ENCODE measurements at regions not wholly inside any gene's neighbourhood (a gene's known extent, or its start where the extent isn't known, plus 50 kb on each side); places are given as distances from the start of the nearest gene placed in this dataset.

- DNase-seq: no peak
Observed at GRCh38 chr6:170160031-170160627, 130.7 kb downstream of the DLL1 start.

DNA sequence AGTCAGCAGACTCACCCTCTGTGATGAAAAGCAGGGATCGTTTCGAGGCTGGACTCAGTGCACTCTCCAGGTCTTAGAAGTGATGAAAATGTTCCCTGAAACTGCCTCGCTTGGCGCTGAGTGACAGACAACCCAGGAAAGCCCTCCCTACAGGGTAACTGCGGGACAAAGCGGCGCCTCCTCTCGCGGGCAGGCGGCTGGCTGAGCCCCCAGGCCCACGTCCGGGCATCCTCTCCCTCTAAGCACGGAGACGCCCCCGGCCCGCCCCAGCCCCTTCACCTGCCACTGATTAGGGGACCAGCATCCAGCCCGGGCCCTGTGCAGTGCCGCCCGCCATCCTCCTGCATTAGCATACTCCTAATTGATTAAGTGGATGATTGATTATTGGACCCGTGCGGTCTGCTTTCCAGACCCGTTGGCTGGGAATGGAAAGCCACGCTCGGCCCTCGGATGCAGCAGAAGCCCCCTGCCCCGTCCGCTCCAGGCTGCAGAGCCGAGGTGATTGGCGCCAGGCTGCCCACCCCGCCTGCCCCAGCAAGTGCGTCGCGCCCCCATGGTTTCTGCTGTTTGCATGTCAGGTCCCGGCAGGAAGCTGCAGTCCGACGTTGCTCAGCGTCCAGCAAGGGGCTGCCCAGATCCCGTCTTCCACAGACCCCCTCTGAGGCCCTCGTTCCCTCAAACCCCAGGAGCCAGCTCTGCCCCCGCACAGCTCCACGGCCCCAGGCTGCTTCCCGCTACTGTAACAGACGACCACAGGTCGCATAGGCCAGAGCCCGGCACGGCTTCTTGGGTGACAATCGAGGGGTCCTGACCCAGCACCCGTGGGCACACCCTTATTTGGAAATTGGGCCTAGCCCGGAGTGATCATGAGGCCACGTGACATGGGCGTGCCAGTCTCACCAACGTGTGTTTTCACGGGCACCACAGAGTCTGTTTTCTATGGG, 131.6 kb downstream of the DLL1 start:
- no peak for DNase-seq

DNA sequence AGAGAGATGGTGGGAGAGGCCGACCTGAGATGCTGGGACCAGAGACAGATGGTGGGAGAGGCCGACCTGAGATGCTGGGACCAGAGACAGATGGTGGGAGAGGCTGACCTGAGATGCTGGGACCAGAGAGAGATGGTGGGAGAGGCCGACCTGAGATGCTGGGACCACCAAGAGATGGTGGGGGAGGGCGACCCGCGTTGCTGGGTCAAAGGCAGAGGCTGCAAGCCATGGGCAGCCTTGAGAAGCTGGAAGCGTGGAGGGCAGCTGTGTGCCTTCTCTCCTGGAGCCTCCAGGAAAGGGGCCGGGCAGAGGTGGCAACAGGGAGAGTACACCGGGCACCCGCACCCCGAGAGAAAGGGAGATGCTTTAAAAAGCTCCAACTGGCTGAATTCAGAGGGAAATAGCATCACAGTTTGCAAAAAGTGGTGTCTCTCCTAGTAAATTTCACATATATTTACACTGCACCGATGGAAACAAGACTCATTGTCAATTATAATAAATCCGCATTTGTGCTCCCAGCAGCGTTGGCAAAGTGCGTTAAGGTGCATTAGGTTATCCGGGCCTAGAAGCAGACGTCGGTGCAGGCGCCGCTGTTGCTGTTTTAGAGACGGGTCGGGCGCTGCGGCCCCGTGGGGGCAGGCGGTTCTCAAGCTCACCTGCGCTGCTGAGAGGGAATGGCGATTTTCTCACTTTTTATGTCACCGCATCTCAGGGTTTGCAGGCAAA, 132.4 kb downstream of the DLL1 start:
- DNase-seq: no peak

DNA sequence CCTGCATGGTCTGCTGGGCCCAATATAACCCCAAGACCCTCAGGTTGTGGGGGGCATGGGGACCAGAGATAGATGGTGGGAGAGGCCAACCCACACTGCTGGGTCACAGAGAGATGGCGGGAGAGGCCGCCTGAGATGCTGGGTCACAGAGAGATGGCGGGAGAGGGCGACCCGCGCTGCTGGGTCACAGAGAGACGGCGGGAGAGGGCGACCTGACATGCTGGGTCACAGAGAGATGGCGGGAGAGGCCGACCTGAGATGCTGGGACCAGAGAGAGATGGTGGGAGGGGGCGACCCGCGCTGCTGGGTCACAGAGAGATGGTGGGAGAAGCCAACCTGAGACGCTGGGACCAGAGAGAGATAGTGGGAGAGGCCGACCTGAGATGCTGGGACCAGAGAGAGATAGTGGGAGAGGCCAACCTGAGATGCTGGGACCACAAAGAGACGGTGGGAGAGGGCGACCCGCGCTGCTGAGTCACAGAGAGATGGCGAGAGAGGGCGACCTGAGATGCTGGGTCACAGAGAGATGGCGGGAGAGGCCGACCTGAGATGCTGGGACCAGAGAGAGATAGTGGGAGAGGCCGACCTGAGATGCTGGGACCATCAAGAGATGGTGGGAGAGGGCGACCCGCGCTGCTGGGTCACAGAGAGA, 133.2 kb downstream of the DLL1 start:
- no peak for DNase-seq

DNA sequence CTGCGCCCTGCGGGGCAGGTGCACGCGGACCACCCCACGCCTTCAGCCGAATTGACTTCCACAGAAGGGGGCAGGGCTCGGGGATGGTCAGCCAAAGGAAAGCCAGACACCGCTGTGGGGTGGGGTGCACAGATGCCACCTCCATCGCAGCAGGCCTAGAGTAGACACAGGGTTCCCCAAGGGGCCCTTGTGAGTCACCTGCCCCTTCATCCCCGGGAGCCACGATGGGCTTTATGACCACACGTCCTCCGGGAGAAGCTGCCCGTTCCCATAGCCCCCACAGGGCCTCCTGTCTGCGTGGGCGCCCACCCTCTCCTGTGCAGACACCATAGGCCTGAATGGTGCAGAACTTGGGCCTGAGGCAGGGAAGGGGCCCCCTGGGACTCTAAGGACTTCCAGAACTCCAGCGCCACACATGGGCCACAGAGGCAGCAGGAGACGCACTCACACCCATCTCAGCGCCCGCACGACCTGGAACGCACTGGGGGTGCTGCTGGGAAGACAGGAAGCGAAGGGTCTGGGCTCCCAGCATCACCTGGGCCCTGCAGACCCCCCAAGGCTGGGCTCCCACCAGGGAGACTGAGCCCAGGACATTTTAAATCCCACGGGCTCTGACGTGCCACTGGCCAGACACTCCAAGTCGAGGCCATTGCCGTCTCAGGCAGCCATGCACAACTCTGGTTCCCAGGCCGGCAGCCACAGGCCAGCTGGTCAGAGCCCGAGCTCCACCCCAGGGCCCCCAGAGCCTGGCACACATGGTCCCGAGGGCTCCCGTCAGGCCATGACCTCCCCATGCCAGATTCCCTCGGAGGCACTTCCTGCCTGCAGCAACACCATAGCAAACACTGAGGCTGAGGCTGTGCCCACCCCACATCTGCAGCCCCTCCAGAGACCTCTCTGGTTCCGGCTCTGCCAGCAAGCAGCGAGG, 134.2 kb downstream of the DLL1 start:
- DNase-seq: no peak

- DNase-seq: no peak
Observed at GRCh38 chr6:170155464-170156196, 135.2 kb downstream of the DLL1 start.

DNA sequence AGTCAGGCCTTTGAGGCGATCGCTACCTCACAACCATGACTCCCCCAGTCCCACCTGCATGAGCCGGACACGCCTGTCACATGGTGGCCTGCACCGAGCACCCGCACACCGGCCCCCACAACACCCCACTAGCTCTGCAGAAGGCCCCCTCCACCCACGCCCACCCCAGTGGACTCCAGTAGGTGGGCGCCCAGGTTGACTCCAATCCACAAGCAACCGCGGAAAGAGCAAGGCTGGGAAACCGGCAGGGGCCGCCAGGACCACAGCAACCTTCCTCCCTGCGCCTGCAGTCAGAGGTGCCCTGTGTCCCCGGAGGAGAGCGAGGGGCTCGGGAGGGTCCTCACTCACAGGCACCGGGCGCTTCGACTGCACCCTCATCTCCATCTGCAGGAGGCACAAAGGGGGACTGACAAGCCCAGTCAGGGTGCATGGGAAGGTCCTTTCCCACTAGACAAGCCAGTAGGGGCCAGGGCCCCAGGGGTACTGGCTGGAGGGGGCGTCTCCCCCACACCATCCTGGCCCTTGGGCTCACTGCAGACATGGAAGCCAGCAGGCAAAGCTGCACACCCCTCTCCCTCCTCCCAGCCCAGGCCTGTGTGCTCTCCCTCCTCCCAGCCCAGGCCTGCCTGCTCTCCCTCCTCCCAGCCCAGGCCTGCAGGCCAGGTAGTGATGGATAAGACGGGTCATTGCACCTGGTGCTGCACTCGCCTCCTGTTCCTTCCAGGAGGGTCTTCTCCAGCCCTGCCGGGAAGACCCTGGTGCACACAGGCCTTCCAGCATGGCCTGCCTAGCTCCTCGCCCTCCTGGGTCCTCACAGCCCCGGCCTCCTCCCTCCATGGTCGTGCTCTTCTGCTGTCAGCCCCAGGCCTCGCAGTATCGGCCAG, 137.2 kb downstream of the DLL1 start:
- no peak for DNase-seq

DNA sequence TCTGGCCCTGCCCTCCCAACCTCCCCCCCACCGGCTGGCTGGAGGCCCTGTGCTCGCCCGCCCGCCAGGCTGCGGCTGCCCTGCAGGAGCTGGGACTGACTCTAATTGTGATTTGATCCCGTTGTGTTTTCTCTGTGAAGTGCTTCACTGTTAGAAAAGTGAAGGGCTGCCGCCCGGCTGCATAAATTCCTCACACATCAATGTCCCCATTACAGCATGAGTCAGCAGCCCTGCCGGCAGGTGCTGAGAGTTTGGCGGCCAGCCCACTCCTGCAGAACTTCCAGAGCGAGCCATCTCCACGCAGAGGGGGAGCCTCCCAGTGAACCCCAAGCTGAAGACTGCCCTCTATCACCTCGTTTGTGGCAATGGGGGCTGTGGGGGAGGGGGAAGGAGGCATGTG, 137.9 kb downstream of the DLL1 start:
- DNase-seq: peak; percentile 50

GRCh38 chr6:170152124-170152926, 138.6 kb downstream of the DLL1 start:
- no peak for DNase-seq

DNA sequence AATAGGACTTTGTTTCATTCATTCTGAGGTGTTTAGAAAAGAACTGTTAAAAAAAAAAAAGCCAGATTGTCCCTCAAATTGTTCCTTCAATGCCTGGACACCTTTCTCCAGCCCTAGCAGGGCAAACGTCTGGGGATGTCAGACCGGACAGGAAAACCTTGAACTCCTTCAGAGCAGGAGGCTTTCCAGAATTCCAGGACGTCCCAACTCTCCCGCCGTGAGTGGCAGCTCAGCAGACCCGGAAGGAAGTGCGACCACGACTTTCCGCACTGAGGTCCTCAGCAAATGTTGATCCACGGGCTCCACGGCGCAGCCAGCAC, 139.1 kb downstream of the DLL1 start:
- DNase-seq: no peak

- DNase-seq: no peak
Observed at GRCh38 chr6:170151321-170151771, 139.5 kb downstream of the DLL1 start.

- no peak for DNase-seq
Observed at GRCh38 chr6:170150590-170150945, 140.3 kb downstream of the DLL1 start.

DNA sequence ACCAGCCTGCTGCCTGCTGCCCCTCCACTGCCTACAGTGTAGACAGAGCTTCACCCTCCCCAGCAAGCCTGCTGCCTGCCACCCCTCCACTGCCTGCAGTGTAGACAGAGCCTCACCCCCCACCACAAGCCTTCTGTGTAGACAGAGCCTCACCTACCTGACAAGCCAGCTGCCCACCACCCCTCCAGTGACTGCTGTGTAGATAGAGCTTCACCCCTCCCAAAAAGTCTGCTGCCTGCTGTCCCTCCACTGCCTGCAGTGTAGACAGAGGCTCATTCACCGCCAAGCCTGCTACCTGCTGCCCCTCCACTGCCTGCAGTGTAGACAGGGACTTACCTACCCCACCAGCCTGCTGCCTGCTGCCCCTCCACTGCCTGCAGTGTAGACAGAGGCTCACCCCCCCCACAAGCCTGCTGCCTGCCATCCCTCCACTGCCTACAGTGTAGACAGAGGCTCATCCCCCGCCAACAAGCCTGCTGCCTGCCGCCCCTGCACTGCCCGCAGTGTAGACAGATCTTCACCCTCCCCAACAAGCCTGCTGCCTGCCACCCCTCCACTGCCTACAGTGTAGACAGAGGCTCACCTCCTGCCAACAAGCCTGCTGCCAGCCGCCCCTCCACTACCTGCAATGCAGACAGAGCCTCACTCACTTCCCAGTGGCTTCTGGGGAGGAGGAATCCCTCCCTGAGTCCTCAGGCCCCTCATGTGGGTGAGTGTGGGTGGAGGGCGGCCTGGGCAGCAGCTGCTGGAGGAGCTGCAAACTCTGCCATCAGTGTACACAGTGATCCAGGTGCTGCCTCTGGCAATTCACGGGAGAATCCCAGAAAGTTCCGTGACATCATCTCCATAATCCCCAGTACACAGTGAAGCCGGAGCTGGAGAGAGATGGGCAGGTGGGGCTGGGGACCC, 140.9 kb downstream of the DLL1 start:
- no peak for DNase-seq

DNA sequence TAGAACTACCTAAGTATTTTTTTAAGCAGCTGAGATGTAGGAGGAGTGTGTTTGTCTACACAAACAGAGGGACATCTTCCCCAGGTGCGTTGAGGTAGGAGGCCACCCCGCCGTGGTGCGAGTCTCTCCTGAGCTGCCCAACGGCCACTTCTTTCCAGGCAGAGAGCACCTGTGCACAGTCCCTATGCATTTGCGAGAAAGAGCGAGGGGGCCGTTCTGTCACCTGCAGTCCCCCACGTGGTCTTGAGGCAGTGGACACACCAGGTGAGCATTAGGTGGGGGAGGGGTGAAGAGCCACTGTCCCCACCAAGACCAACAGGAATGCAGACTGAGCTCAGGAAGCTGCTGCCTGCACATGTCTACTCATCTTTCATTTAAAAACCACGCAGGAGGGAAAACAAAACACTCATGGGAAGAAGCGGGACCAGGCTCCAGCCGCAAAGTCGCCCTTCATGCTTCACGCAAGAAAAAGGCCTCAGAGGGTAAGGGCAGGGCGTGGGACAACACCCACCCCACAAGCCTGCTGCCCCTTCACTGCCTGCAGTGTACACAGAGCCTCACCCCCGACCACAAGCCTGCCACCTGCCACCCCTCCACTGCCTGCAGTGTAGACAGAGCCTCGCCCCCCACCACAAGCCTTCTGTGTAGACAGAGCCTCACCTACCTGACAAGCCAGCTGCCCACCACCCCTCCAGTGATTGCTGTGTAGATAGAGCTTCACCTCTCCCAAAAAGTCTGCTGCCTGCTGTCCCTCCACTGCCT, 142.0 kb downstream of the DLL1 start:
- no peak for DNase-seq

GRCh38 chr6:170147832-170148708, 142.8 kb downstream of the DLL1 start:
- peak; percentile 16 for DNase-seq

DNA sequence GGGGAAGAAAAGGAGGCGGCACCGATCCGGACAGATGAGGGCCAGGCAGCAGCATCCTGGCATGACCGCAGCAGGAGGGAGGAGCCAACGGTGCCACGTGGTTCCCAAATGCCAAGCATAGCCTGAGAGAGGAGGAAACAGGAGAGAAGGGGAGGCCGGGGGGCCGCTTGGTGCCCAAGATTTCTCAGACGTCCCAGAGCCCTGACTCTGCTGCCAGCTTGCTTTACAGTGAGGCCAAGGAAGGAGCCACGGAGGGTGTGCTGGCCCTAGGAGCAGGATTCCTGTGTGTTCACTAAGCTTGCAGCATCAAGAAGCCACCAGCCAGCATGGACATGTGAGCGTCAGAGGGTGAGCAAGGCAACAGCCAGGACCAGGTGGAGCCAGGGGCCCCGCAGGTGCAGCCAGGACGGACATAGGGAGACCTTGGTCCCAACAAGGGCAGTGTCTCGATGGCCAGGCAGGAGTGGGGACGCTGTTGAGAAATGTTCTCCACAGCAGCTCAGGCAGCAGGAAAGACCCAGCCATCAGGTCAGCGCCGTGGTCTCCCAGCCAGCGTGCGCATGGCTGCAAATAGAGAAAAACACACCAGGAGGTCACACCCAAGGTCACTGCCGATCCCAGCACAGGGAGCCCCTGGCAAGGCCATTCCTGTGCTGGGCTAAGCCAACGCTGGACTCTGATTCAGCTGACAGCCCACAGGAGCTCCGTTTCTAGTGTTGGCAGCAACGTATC, 143.7 kb downstream of the DLL1 start:
- no peak for DNase-seq

Data from NCI-H1694 (cell line).